Activated T-helper 17 cell treated with anti-CD3 and anti-CD28 coated beads, Interleukin-2, amount 50 U/mL, for 72 hours (primary cell): ENCODE measurements at regions not wholly inside any gene's neighbourhood (a gene's known extent, or its start where the extent isn't known, plus 50 kb on each side); places are given as distances from the start of the nearest gene placed in this dataset.
"Not testable (repeated sequence)": the region's sequence is repeated elsewhere in the genome, so short reads cannot be mapped to it uniquely, and the experiment has no call there.

Experiments used
- ATAC-seq: fragments of 150-1000 bp; cut with Tn5 transposase; replicated peaks from 2 replicates; pipeline ENCODE4 v1.10.0; 2021; ENCODE audit warnings: mild to moderate bottlenecking, moderate library complexity
- H3K27ac Mint-ChIP-seq: one replicate; pipeline ENCODE4 v1.8.0; 2022; ENCODE audit warnings: mixed read lengths
- H3K27me3 Mint-ChIP-seq: one replicate; pipeline ENCODE4 v1.8.0; 2022; ENCODE audit warnings: mixed read lengths
- H3K36me3 Mint-ChIP-seq: one replicate; pipeline ENCODE4 v1.8.0; 2022; ENCODE audit warnings: low read depth, mild to moderate bottlenecking, mixed read lengths
- H3K4me1 Mint-ChIP-seq: one replicate; pipeline ENCODE4 v1.8.0; 2022; ENCODE audit warnings: mixed read lengths
- H3K4me3 Mint-ChIP-seq: one replicate; pipeline ENCODE4 v1.8.0; 2022; ENCODE audit warnings: mild to moderate bottlenecking, mixed read lengths
- H3K9me3 Mint-ChIP-seq: one replicate; pipeline ENCODE4 v1.8.0; 2022; ENCODE audit warnings: mixed read lengths

DNA sequence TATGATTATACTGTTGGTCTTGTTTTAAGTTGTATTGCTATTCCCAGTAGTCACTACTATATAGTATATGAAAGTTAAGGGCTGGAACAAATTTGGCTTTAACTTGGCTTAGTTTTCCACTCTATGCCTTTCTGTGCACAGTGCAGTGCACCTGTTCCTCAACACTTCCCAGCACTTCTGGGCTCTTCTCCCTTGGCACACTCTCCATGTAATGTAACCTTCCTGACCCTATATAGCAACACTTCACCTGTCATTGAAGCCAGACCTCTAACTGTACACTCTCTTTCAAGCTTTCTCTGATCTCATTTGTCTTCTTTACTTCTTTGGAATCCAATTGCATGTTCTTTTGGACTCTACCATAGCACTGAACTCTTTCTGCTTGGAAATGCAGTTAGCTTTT is 83.9 kb upstream of the SMIM30 start:
- H3K36me3 Mint-ChIP-seq: no peaks in the 10 kb centered on the region
- H3K27ac Mint-ChIP-seq: no peak overlapping the region
- ATAC-seq: no peak
- H3K27me3 Mint-ChIP-seq: peaks cover 22% of the 10 kb centered on the region
- no peak overlapping the region for H3K4me3 Mint-ChIP-seq
- no peaks in the 10 kb centered on the region for H3K4me1 Mint-ChIP-seq
- no peaks in the 10 kb centered on the region for H3K9me3 Mint-ChIP-seq

- Mint-ChIP-seq H3K36me3 (no peaks in the 10 kb centered on the region), H3K9me3 (no peaks in the 10 kb centered on the region), H3K27ac (no peak overlapping the region), H3K4me1 (no peaks in the 10 kb centered on the region), H3K4me3 (no peak overlapping the region), H3K27me3 (peaks cover 19% of the 10 kb centered on the region)
- no peak for ATAC-seq
Measured at GRCh38 chr7:113200281-113200680, 81.9 kb upstream of the SMIM30 start.

DNA sequence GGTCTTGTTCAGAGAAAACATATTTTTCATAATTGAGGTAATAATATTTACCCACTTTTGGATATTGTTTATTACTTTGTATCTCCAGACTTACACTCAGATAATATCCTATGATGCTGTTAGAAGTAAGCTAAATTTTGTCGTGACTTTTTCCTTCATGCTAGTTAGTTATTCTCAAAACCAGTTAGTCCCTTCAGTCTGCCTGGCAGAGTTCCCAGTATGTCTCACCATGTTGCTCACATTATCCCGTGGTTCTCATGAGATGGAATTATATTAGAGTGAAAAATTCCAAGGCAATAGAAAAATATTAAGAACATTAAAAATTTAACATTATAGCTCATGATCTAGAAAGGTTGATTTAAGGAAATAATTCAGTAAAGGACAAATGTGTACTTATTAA is 81.5 kb upstream of the SMIM30 start:
- no peaks in the 10 kb centered on the region for H3K36me3 Mint-ChIP-seq
- no peaks in the 10 kb centered on the region for H3K4me1 Mint-ChIP-seq
- no peaks in the 10 kb centered on the region for H3K9me3 Mint-ChIP-seq
- no peak for ATAC-seq
- peaks cover 19% of the 10 kb centered on the region for H3K27me3 Mint-ChIP-seq
- H3K4me3 Mint-ChIP-seq: no peak overlapping the region
- H3K27ac Mint-ChIP-seq: no peak overlapping the region

DNA sequence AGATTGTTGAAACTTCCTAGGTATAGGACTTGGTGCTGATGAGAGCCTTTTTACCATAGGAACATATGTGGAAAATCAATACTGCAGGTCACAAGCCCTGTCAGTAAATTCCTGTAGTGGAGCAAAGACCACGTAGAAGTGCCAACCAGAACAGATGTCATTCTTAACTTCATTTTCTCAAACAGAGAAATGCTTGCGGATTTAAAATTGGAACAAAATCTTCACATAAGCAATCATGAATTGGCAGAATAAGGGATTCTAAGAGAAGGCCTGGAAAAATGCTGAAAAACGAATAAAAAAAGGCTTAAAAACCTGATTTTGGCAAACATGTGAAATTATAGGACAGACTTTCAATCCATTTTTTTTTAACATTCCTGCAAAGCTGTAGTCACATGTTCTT is 80.8 kb upstream of the SMIM30 start:
- no peak overlapping the region for H3K27ac Mint-ChIP-seq
- no peak overlapping the region for H3K4me3 Mint-ChIP-seq
- no peak for ATAC-seq
- H3K4me1 Mint-ChIP-seq: no peaks in the 10 kb centered on the region
- peaks cover 19% of the 10 kb centered on the region for H3K27me3 Mint-ChIP-seq
- no peaks in the 10 kb centered on the region for H3K36me3 Mint-ChIP-seq
- no peaks in the 10 kb centered on the region for H3K9me3 Mint-ChIP-seq

DNA sequence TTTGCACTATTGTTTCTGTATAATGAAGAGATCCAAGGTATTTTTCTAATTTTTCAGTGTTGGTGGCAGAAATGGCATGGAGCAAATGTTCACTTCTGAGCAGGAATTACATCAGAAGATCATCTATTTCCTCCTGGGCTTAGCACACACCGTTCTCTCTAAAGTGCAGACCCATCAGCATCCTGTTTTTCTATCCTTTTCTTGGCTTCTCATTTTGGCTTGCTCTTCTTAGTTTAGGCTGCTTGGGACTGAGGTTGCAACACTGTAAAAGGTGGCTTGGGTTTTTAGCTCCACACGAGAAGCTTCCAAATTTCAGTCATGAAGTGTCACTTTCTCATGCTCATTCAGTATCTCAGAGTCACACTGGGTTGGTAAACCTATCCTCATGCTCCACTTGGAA is 79.9 kb upstream of the SMIM30 start:
- ATAC-seq: no peak
- H3K36me3 Mint-ChIP-seq: no peaks in the 10 kb centered on the region
- H3K27ac Mint-ChIP-seq: no peak overlapping the region
- no peak overlapping the region for H3K4me3 Mint-ChIP-seq
- H3K27me3 Mint-ChIP-seq: peaks cover 16% of the 10 kb centered on the region
- H3K9me3 Mint-ChIP-seq: no peaks in the 10 kb centered on the region
- no peaks in the 10 kb centered on the region for H3K4me1 Mint-ChIP-seq

GRCh38 chr7:113197274-113197673 is 78.9 kb upstream of the SMIM30 start:
- Mint-ChIP-seq H3K4me1 (no peaks in the 10 kb centered on the region), H3K9me3 (no peaks in the 10 kb centered on the region), H3K4me3 (no peak overlapping the region), H3K27ac (no peak overlapping the region), H3K27me3 (peaks cover 13% of the 10 kb centered on the region), H3K36me3 (no peaks in the 10 kb centered on the region)
- no peak for ATAC-seq

- H3K9me3 Mint-ChIP-seq: no peaks in the 10 kb centered on the region
- H3K27ac Mint-ChIP-seq: no peak overlapping the region
Measured at GRCh38 chr7:113188396-113188795, 70.0 kb upstream of the SMIM30 start.

DNA sequence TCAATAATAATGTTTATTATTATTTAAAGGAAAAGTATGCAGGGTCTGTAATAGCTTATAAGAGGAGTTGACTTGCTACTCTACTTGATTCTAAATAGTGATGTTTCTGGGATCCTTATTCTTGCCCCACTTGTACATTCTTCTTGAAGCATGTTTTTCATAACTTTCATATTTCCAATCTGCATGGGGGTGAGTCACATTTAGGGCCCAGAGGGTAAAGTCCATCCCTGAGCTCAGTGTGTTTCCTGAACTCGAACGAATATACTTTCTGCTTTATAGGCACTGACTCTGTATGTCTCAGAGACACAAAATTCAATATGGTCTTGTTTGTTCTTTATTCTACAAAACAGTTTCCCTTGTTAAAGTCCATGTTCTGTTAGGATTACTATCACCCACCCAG is 61.0 kb upstream of the SMIM30 start:
- H3K27me3 Mint-ChIP-seq: peaks cover 4% of the 10 kb centered on the region
- ATAC-seq: no peak
- no peak overlapping the region for H3K4me3 Mint-ChIP-seq
- H3K36me3 Mint-ChIP-seq: no peaks in the 10 kb centered on the region
- no peaks in the 10 kb centered on the region for H3K9me3 Mint-ChIP-seq
- no peaks in the 10 kb centered on the region for H3K4me1 Mint-ChIP-seq
- H3K27ac Mint-ChIP-seq: no peak overlapping the region

More at GRCh38 chr7:113188396-113188795, 70.0 kb upstream of the SMIM30 start:
- peaks cover 7% of the 10 kb centered on the region for H3K27me3 Mint-ChIP-seq
- H3K36me3 Mint-ChIP-seq: no peaks in the 10 kb centered on the region
- H3K4me1 Mint-ChIP-seq: no peaks in the 10 kb centered on the region
- ATAC-seq: no peak
- H3K4me3 Mint-ChIP-seq: no peak overlapping the region

- Mint-ChIP-seq H3K4me3 (no peak overlapping the region), H3K4me1 (no peaks in the 10 kb centered on the region), H3K9me3 (no peaks in the 10 kb centered on the region), H3K27ac (no peak overlapping the region), H3K27me3 (peaks cover 6% of the 10 kb centered on the region), H3K36me3 (no peaks in the 10 kb centered on the region)
- ATAC-seq: no peak
Measured at GRCh38 chr7:113176836-113177235, 58.5 kb upstream of the SMIM30 start.

GRCh38 chr7:113176180-113176579 is 57.8 kb upstream of the SMIM30 start:
- not testable (repeated sequence) for H3K27ac Mint-ChIP-seq, H3K27me3 Mint-ChIP-seq, H3K9me3 Mint-ChIP-seq, H3K4me1 Mint-ChIP-seq, H3K4me3 Mint-ChIP-seq, ATAC-seq, H3K36me3 Mint-ChIP-seq

DNA sequence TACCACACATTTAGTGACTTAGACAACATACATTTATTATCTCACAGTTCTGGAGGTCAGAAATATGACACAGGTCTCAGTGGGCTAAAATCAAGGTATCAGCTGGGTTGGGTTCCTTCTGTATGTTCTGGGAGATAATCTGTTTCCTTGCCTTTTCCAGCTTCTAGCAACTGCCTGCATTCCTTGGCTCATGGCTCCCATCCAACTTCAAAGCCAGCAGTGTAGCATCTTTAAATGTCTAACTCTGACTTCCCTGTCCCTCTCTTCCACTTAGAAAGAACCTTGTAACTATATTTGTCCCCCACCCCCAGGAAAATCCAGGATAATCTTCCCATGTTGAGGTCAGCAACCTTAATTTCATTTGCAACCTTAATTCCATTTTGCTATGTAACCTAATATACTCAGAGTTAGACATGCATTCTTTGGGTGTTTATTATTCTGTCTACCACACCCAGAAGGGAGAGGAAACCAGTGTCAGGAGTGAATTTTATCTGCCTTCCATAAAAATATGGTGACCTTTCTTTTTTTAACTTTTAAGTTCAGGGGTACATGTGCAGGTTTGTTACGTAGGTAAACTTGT is 57.3 kb upstream of the SMIM30 start:
- Mint-ChIP-seq H3K36me3 (no peaks in the 10 kb centered on the region), H3K27me3 (peaks cover 6% of the 10 kb centered on the region), H3K4me1 (no peaks in the 10 kb centered on the region), H3K4me3 (no peak overlapping the region), H3K27ac (no peak overlapping the region), H3K9me3 (no peaks in the 10 kb centered on the region)
- no peak for ATAC-seq

- no peaks in the 10 kb centered on the region for H3K4me1 Mint-ChIP-seq
- no peak overlapping the region for H3K4me3 Mint-ChIP-seq
- ATAC-seq: no peak
- no peak overlapping the region for H3K27ac Mint-ChIP-seq
- H3K27me3 Mint-ChIP-seq: peaks cover 11% of the 10 kb centered on the region
- no peaks in the 10 kb centered on the region for H3K9me3 Mint-ChIP-seq
- H3K36me3 Mint-ChIP-seq: no peaks in the 10 kb centered on the region
Measured at GRCh38 chr7:113172726-113173125, 54.4 kb upstream of the SMIM30 start.

DNA sequence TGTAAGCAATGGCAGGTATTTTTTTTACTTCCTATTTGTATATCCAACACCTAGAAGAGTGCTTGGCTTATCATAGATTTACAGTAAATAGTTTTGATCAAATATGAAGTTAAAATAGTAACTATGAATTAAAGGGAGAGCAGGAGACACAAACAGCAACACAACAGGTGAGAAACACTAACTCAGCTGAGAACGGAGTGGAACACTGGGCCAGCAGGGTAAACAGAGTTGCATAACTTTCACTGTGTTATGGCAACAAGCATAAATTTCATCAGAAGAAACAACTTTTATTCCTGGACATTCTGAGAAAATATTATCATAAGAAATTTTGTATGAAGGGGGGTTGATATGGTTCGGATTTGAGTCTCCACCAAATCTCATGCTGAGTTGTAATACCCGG is 52.2 kb upstream of the SMIM30 start:
- Mint-ChIP-seq H3K27ac (no peak overlapping the region), H3K27me3 (peaks cover 17% of the 10 kb centered on the region), H3K36me3 (no peaks in the 10 kb centered on the region), H3K4me3 (no peak overlapping the region), H3K4me1 (no peaks in the 10 kb centered on the region), H3K9me3 (no peaks in the 10 kb centered on the region)
- no peak for ATAC-seq
